HuH-7.5 (cell line): ENCODE measurements at regions not wholly inside any gene's neighbourhood (a gene's known extent, or its start where the extent isn't known, plus 50 kb on each side); places are given as distances from the start of the nearest gene placed in this dataset.

Experiments used
- DNase-seq: peaks from one replicate; pipeline ENCODE4 v3.0.0; 2011; ENCODE audit warnings: low spot score

DNA sequence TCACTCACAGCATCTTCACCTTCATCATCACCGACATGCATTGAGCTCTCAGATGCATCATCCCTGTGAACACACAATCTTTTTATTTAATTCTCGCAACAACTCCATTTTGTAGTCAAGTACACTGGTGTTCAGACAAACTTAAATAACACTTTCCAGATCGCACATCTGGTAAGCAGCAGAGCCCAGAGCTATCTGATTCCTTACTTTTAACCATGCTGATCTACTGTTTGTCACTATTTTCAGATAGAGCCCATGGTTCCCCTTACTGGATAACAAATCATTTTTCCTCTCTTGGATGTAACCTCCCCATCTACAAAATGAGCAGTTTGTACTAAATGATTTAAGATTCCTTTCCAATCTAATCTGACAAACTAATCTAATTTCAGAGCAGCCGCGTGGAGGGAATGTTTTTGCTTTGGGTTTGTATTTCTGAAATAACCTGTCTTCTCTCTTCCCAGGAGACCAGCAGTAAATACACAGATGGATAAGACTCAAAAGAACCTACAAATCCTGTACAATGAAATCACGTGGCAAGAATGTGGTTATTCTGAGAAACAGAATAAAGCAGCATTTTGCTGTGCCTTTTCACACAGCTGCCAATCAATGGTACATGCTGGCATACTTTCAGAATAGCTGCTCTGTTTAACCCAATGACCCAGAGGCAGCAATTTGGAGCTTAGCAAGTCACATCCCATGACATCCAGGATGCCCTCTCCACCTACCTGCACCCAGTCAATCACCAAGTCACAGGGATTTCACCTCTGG is 72.9 kb upstream of the CCL2 start:
- DNase-seq: no peak

DNA sequence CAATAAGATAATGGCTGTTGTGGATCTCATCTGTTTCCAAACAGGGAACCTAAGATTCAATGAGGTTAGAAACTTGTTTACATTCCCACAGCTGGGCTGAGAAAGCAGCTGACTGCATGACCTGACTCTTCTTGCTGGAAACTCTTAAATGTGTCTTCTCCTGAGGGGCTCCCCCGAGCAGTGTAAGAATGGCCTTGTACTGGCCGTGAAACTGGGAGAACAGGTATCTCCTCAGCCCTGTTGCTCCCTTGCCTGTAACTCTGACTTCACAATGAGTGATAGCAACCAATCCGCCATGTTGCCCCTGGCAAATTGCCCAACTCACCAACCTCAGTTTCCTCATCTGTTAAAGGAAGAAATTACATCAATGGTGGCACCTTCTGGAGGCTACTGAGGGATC is 59.1 kb upstream of the CCL2 start:
- no peak for DNase-seq

DNA sequence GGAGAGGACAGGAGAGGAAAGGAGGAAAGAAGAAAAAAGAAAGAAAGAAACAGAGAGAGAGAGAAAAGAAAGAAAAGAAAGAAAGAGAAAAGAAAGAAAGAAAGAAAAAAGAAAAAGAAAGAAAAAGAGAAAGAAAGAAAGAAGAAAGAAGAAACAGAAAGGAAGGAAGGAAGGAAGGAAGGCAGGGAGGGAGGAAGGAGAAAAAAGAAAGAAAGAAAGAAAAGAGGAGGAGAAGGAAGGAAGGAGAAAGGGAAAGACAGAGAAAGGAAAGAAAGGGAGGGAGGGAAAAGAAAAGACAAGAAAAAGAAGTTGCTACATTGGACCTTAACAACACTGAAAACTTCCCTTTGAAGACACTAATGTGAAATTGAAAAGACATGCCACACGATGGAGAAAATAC is 56.6 kb upstream of the CCL2 start:
- DNase-seq: no peak

DNA sequence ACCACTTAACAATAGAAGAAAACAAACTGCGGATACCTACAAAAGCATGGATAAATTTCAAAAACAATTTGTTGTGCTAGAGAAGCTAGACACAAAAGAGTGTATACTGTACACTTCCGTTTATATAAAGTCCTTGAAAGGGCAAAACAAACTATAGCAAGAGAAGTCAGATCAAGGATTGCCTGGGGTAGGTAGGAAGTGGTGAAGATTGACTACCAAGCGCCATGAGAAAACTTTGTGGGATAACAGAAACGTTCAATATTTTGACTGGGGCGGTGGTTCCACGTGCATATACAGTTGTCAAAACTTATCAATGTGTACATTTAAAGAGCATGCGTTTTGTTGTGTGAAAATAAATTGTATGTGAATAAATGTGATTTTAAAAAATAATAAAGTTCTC is 55.6 kb upstream of the CCL2 start:
- DNase-seq: no peak

DNA sequence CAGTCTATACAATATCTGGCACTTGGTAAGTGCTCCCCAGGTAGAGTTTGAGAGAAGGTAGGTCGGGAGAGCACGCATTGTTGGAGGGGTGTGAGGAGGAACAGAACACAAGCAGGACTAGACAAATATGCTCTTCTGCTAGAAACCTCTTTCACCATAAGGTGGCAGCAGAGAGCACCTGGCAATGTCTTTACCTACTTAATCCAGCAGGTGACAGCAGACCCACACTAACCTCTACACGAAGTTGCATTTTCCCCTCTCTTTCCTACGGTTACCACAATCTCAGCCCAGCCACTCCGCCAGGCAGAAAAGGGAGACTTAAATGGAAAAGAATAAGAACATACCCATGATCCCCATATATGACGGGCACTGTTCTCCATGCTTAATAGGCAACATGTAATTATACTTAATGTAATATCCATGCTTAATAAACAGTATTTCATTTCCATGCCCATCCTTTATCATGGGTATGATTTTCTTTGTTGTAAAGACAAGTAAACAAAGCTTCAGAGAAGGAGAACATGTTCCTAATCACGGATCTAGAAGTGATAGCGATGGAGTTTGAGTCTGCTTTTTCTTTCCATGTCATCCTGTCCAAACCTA is 55.1 kb upstream of the CCL2 start:
- peak; percentile 36 for DNase-seq

DNA sequence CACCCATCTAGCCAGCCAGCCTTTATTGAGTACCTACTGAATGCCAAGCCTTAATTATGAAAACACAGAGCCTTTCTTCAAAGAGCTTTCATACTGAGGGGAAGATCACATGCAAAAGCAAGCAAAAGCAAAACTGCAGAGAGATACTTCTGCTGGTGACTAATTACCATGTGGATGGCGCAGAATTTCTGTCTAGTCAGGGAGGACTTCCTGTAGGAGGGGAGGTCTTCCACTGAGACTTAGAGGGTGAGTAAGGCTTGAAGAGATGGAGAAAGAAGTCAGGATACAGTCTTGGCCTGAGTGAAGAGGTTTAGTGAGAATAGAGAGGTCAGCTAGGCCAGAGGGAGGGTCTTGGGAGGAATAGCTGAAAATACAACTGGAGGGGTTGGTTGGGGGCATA is 53.9 kb upstream of the CCL2 start:
- no peak for DNase-seq

DNA sequence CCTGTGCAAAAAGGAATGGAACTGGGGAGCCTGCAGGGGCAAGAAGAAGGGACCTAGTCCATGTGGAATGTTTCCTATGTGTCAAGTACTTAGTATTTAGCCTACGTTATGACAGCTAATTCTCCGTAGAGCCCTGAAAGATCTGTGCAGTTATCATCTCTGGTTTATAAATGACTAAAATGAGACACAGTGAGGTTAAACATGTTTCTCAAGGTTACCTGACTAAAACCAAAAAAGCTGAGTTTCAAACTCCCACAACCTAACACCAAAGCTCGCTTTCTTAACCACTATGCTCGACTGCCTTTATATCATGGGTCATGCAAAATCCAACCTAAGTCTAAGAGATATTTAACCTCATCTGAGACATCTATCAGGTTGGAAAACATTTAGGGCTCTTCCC is 53.3 kb upstream of the CCL2 start:
- no peak for DNase-seq

DNA sequence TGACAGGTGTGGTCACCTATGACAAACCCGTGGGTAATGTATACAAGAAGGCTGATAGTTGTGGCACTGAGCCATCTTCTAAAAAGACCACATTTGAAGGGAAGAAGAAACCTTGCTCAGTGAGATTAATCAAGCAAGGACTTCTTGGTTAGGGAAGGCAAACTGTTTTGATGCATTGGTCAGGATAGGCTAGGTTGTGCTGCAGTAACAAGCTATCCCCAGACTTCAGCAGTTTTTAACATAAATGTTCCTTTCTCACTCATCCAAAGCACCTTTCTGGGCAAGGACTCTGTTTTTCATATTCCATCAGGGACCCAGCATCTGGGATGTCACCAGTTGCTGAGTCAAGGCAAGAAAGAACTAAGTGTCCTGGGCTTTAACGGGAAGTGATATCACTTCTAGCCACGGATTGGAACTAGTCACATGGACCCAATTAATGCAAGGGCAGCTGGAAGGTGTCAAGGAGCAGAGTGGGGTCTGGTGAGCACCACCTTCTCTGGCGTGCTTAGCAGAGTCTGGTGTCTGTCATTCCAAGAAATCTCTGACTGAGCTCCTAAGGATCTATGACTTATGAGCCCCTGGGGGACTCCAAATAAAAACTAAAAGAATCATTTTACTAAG is 52.0 kb upstream of the CCL2 start:
- DNase-seq: no peak

DNA sequence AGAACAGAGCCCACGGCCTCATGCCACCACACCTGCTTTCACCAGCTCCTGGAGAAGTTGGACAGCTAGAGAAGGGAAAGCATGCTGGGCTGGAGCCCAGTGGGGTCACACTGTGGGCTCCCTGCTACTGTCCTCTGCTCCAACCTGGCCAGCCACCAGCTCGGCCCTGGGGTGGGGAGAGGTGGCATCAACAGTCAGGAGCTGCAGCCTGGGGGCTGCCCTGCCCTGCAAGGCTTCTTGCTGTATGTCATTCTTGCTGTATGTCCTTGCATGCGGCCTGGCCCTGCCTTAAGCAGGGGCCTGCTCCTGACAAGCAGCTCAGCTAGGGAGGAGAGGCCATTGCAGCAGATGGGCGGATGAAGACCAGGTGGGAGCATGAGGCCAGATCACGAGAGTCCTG is 50.7 kb upstream of the CCL2 start:
- DNase-seq: no peak
